RWPE2 (cell line): ENCODE measurements at regions not wholly inside any gene's neighbourhood (a gene's known extent, or its start where the extent isn't known, plus 50 kb on each side); places are given as distances from the start of the nearest gene placed in this dataset.

ENCODE experiments used
- ATAC-seq: fragments of 200-7000 bp; cut with Tn5 transposase; 3 replicates; pipeline ENCODE4 v1.9.1; 2021; ENCODE audit warnings: low read depth
- DNase-seq: peaks from one replicate; pipeline ENCODE4 v3.0.0-alpha.2; 2020; ENCODE audit warnings: low spot score
- H3K27ac ChIP-seq: fragments of 450-650 bp; 2 replicates; pipeline ENCODE4 v1.5.1; 2017; ENCODE audit warnings: mild to moderate bottlenecking; ENCODE audit not compliant: poor library complexity, severe bottlenecking
- H3K27me3 ChIP-seq: fragments of 250-450 bp; sonication (Bioruptor Pico); 2 replicates; pipeline ENCODE4 v1.5.1; 2021; ENCODE audit warnings: mild to moderate bottlenecking, moderate library complexity; ENCODE audit not compliant: insufficient read depth, poor library complexity, severe bottlenecking
- H3K36me3 ChIP-seq: fragments of 250-450 bp; sonication (Bioruptor Pico); 2 replicates; pipeline ENCODE4 v1.5.1; 2020; ENCODE audit warnings: low read depth, mild to moderate bottlenecking, moderate library complexity
- H3K4me1 ChIP-seq: fragments of 250-450 bp; sonication (Bioruptor Pico); 2 replicates; pipeline ENCODE4 v1.5.1; 2021; ENCODE audit warnings: mild to moderate bottlenecking, moderate library complexity; ENCODE audit not compliant: insufficient read depth, poor library complexity, severe bottlenecking
- H3K4me3 ChIP-seq: fragments of 250-450 bp; sonication (Bioruptor Pico); 2 replicates; pipeline ENCODE4 v1.5.1; 2021; ENCODE audit warnings: mild to moderate bottlenecking, moderate library complexity; ENCODE audit not compliant: severe bottlenecking
- H3K9me3 ChIP-seq: fragments of 250-450 bp; sonication (Bioruptor Pico); 2 replicates; pipeline ENCODE4 v1.5.1; 2021; ENCODE audit warnings: mild to moderate bottlenecking, moderate library complexity; ENCODE audit not compliant: severe bottlenecking
- CTCF ChIP-seq: fragments of 450-650 bp; IDR thresholded peaks from one replicate; pipeline ENCODE4 v1.5.1; 2017; ENCODE audit warnings: mild to moderate bottlenecking, moderate library complexity; ENCODE audit not compliant: poor library complexity, severe bottlenecking

- H3K4me3 ChIP-seq, result no peak overlapping the region
- no peak for ATAC-seq
These were observed 128.2 kb downstream of the ARSF start for GRCh38 chrX:3169421-3169820.

DNA sequence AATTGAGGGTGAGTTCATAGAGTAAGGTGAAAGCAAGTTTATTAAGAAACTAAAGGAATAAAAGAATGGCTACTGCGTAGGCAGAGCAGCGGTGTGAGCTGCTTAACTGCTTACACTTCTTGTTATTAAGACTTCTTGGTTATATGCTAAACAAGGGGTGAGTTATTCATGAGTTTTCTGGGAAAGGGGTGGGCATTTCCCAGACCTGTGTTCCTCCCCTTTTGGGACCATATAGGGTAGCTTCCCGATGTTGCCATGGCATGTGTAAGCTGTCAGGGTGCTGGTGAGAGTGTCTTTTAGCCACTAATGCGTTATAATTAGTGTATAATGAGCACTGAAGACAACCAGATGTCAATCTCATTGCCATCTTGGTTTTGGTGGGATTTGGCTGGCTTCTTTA is 126.5 kb downstream of the ARSF start:
- no peak overlapping the region for H3K4me3 ChIP-seq
- DNase-seq, result no peak

More at GRCh38 chrX:3169421-3169820, 128.2 kb downstream of the ARSF start:
- no peaks in the 10 kb centered on the region for H3K4me1 ChIP-seq
- H3K27ac ChIP-seq, result no peak overlapping the region
- no peak for DNase-seq
- no peaks in the 10 kb centered on the region for H3K27me3 ChIP-seq
- no peak for TF ChIP-seq CTCF
- no peaks in the 10 kb centered on the region for H3K36me3 ChIP-seq
- no peaks in the 10 kb centered on the region for H3K9me3 ChIP-seq

DNA sequence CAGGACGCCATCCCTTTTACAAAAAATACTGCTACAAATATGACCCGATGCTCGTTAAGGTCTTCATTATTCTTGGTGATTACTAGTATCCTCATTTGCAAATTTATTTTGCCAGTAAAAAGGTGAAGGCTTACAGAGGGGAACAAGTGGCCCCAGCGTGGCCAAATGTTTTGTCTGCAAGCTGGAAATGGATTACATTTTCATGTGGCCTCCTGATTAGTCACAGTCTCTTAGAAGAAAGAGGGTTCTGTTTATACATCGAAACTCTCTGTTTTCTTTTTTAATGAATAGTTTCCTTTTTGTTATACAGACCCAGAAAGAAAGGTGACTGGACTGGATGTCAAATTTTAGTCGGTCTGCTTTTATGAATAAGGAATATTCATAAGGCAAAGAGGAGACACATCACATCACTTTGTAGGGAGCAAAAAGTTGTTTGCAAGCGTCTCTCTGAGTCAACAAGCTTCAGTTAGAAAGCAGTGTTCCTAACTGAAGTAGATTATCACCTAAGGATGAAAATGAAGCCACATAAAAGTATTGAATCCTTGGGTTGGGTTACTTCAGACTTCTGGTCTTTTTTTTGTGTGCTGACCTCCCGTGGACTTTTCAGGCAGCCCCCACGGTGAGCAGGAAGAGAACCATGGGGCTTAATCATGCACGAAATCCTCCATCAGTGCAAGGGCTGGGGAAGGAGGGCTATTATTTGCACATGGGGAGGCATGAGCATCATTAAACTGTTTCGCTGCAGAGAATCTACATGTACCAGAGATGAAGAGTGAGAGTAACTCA is 125.6 kb downstream of the ARSF start:
- Histone ChIP-seq H3K4me1 (no peaks in the 10 kb centered on the region), H3K4me3 (no peak overlapping the region), H3K36me3 (no peaks in the 10 kb centered on the region), H3K27me3 (no peaks in the 10 kb centered on the region), H3K27ac (no peak overlapping the region), H3K9me3 (no peaks in the 10 kb centered on the region)
- no peak for TF ChIP-seq CTCF
- ATAC-seq (no peak), DNase-seq (no peak)

More for the DNA sequence above, 126.5 kb downstream of the ARSF start:
- Histone ChIP-seq H3K4me1 (no peaks in the 10 kb centered on the region), H3K27me3 (no peaks in the 10 kb centered on the region), H3K27ac (no peak overlapping the region), H3K36me3 (no peaks in the 10 kb centered on the region), H3K9me3 (no peaks in the 10 kb centered on the region)
- no peak for ATAC-seq
- no peak for TF ChIP-seq CTCF

- H3K9me3 ChIP-seq, result no peaks in the 10 kb centered on the region
- no peak overlapping the region for H3K27ac ChIP-seq
- no peak overlapping the region for H3K4me3 ChIP-seq
- no peak for ATAC-seq
- no peaks in the 10 kb centered on the region for H3K36me3 ChIP-seq
- TF ChIP-seq CTCF, result no peak
- H3K4me1 ChIP-seq, result no peaks in the 10 kb centered on the region
- DNase-seq, result no peak
- no peaks in the 10 kb centered on the region for H3K27me3 ChIP-seq
These were observed 124.5 kb downstream of the ARSF start for GRCh38 chrX:3165808-3166207.
